IPS-18a (cell line): ENCODE measurements at regions not wholly inside any gene's neighbourhood (a gene's known extent, or its start where the extent isn't known, plus 50 kb on each side); places are given as distances from the start of the nearest gene placed in this dataset.

Experiments used
- H3K27ac ChIP-seq: one replicate; pipeline ENCODE4 v1.5.1; 2013; ENCODE audit warnings: low read length
- H3K27me3 ChIP-seq: one replicate; pipeline ENCODE4 v1.6.1; 2013; ENCODE audit warnings: mild to moderate bottlenecking, low read length; ENCODE audit not compliant: control insufficient read depth, insufficient read depth
- H3K36me3 ChIP-seq: one replicate; pipeline ENCODE4 v1.6.1; 2013; ENCODE audit warnings: low read depth, low read length; ENCODE audit not compliant: control insufficient read depth
- H3K4me1 ChIP-seq: one replicate; pipeline ENCODE4 v1.6.1; 2013; ENCODE audit warnings: low read depth, low read length; ENCODE audit not compliant: control insufficient read depth
- H3K4me3 ChIP-seq: one replicate; pipeline ENCODE4 v1.5.1; 2013; ENCODE audit warnings: low read length
- H3K9ac ChIP-seq: one replicate; pipeline ENCODE4 v1.6.1; 2013; ENCODE audit warnings: mild to moderate bottlenecking, low read length, moderate library complexity
- H3K9me3 ChIP-seq: one replicate; pipeline ENCODE4 v1.6.1; 2013; ENCODE audit warnings: low read depth, low read length; ENCODE audit not compliant: control insufficient read depth

DNA sequence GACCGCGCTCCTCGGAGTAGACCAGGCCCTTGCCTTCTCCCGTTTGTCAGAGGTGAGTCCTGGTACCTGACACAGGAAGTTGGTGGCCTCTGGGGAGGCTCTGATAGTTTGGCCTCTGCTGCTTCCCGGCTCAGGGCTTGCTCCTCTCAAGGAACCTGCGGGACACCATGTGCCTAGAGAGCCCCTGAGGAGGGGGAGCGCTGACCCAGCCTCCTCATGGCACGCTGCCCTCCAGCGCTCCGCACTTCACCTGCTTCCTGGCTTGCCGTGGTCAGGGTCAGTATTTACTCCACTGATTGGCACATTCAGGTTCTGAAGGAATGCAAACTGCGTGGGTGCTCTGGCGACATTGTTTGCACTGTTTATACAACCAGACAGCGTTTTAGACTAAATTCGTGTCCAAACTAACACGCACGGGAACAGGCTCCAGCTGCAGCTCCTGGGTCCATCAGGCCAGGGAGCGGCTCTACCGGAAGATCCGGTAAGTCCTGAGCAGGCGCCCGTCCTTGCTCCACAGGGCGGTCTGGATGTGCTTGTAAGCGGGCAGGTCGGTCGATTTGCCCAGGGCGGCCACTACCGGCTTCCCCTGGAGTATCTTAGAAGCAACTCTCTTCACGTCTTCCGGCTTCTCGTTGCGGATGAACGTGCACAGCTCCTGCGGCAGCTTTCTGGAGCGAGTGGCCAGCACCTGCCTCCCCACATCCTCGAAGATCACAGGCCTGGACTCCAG lies 121.6 kb upstream of the GRID2 start:
- Histone ChIP-seq H3K36me3 (no peaks in the 10 kb centered on the region), H3K9me3 (no peaks in the 10 kb centered on the region), H3K27me3 (no peaks in the 10 kb centered on the region), H3K4me3 (no peak overlapping the region), H3K4me1 (no peaks in the 10 kb centered on the region), H3K27ac (no peak overlapping the region), H3K9ac (no peak overlapping the region)

DNA sequence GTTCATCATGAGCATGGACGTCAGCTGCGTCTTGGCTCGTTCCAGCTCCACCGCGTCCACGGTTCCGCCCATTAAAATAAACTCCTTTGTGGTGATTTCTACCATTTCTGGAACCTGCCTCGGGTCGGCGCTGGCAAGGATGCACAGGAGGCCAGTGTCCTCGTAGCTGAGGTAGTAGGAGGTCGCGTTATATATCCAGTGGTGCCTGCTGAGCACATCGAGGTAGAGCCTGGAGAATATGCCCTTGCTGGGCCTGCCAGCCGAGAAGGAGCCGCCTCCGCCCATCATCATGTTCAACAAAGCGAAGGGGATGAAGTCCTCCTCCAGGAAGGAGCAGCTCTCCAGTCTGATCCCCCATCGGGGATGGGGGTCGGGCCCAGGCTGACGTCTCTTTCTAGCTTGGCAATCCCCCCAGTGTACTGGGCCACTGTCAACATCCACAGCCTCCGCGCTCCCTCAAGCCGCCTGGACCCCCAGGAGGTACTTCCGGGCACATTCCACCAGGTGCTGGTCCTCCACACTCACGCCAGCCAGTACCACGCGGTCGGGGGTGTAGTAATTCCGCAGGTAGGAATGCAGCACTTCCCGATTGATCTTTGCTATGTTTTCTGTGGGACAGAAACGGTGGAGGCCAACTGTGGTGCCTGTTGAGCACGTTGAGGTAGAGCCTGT lies 120.9 kb upstream of the GRID2 start:
- Histone ChIP-seq H3K9me3 (no peaks in the 10 kb centered on the region), H3K27ac (no peak overlapping the region), H3K4me3 (no peak overlapping the region), H3K9ac (no peak overlapping the region), H3K27me3 (no peaks in the 10 kb centered on the region), H3K4me1 (no peaks in the 10 kb centered on the region), H3K36me3 (no peaks in the 10 kb centered on the region)

DNA sequence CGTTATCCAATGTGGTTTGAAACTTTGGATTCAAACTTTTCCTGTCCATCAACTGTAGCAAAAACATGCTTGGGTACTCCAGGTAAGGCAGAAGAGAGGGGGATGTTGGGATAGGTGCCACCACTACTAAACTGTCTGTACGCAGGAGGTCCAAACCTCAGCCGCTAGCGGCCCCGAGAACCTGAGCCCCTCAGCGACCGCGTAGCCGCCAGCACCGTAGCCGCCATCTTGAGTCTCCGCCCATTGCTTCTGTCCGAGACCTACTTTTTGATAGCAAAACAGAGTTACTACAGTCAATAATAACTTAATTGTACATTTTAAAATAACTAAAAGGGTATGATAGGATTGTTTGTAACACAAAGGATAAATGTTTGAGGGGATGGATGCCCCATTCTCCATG lies 119.9 kb upstream of the GRID2 start:
- Histone ChIP-seq H3K9me3 (no peaks in the 10 kb centered on the region), H3K9ac (no peak overlapping the region), H3K27me3 (no peaks in the 10 kb centered on the region), H3K4me3 (no peak overlapping the region), H3K36me3 (no peaks in the 10 kb centered on the region), H3K4me1 (no peaks in the 10 kb centered on the region), H3K27ac (no peak overlapping the region)

DNA sequence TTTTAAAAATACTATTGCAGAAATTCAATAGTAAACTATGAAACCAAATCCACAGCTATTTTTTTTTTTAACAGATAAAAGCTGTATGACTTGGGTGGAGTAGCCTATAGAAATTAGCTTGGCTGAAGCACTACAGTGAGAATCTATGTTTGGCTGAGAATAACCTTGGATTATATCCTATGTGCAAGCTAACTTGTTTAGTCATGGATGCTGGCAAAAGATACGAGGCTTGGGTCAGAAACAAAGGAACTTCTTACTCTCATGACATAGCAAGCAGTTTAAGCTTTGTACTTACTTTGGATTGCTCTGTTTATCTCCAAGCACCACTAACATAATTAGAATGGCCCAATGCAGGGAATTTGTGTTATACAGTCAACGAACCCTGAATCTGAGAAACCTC lies 119.2 kb upstream of the GRID2 start:
- no peak overlapping the region for H3K27ac ChIP-seq
- no peaks in the 10 kb centered on the region for H3K9me3 ChIP-seq
- no peak overlapping the region for H3K4me3 ChIP-seq
- no peaks in the 10 kb centered on the region for H3K36me3 ChIP-seq
- H3K27me3 ChIP-seq: no peaks in the 10 kb centered on the region
- H3K4me1 ChIP-seq: no peaks in the 10 kb centered on the region
- H3K9ac ChIP-seq: no peak overlapping the region

DNA sequence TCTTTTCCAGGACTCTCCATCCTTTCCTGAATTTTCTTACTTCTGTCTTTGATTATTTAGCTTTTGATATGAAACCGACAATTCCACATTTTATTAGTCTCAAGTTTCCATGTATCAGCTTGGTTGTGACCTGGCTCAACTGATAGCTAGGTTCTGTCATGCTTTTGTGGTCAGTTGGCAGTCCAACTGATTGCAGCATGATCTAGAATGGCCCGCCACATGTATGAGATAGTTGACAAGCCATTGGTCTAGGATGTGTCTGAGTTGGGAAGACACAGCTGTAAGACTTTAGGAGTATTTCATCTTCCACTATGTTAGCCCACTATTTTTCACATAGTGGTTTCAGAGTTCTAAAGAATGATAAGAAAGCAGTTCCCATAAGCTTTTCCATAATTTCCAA lies 117.5 kb upstream of the GRID2 start:
- H3K27ac ChIP-seq: no peak overlapping the region
- no peak overlapping the region for H3K4me3 ChIP-seq
- H3K9me3 ChIP-seq: no peaks in the 10 kb centered on the region
- H3K4me1 ChIP-seq: no peaks in the 10 kb centered on the region
- no peaks in the 10 kb centered on the region for H3K36me3 ChIP-seq
- H3K9ac ChIP-seq: no peak overlapping the region
- H3K27me3 ChIP-seq: no peaks in the 10 kb centered on the region

DNA sequence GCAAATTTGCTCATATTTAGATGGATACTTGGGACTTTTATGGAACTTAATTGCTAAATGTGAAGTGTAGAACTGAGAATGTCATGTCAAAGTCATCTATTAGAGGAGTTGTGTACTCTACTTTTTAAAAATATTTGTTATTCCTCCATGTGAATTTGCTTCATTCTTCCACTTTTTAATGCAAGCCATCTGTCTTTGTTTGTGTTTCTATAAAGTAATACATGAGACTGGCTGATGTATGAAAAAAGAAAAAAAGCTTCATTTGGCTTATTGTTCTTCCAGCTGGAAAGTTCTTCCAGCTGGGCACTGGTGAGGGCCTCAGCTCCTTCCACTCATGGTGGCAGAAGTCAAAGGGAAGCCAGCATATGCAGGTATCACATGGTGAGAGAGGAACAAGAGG lies 114.6 kb upstream of the GRID2 start:
- no peaks in the 10 kb centered on the region for H3K4me1 ChIP-seq
- no peak overlapping the region for H3K9ac ChIP-seq
- H3K27me3 ChIP-seq: no peaks in the 10 kb centered on the region
- no peaks in the 10 kb centered on the region for H3K36me3 ChIP-seq
- H3K4me3 ChIP-seq: no peak overlapping the region
- H3K27ac ChIP-seq: no peak overlapping the region
- no peaks in the 10 kb centered on the region for H3K9me3 ChIP-seq

DNA sequence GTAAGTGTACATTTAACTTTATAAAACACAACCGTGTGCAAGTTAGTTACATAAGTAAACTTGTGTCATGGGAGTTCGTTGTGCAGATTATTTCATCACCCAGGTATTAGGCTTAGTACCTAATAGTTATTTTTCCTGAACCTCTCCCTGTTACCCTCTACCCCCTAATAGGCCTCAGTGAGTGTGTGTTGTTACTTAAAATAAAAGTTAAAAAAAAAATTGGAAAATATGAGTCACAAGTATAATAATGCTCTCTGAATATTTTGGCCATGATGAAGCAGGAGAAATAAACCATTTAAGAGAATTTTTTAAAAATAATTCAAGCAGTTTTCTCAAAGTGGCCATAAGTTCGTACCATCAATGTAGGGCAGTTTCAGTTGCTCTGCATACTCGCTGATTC lies 105.1 kb upstream of the GRID2 start:
- H3K9me3 ChIP-seq: no peaks in the 10 kb centered on the region
- no peak overlapping the region for H3K4me3 ChIP-seq
- H3K27me3 ChIP-seq: no peaks in the 10 kb centered on the region
- H3K9ac ChIP-seq: no peak overlapping the region
- no peak overlapping the region for H3K27ac ChIP-seq
- no peaks in the 10 kb centered on the region for H3K4me1 ChIP-seq
- H3K36me3 ChIP-seq: no peaks in the 10 kb centered on the region

DNA sequence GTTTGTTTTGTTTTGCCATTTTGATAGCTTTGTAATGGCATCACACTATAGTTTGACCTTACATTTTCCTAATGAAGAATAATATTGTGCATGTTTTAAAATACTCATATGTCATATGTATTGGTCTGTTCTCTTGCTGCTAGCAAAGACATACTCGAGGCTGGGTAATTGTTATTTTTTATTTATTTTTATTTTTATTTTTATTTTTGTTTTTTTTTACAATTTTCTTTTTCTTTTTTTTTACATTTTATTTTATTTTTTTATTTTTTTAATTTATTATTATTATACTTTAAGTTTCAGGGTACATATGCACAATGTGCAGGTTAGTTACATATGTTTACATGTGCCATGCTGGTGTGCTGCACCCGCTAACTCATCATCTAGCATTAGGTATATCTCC lies 104.6 kb upstream of the GRID2 start:
- Histone ChIP-seq H3K9me3 (no peaks in the 10 kb centered on the region), H3K27me3 (no peaks in the 10 kb centered on the region), H3K4me3 (no peak overlapping the region), H3K36me3 (no peaks in the 10 kb centered on the region), H3K9ac (no peak overlapping the region), H3K27ac (no peak overlapping the region), H3K4me1 (peaks cover 3% of the 10 kb centered on the region)

DNA sequence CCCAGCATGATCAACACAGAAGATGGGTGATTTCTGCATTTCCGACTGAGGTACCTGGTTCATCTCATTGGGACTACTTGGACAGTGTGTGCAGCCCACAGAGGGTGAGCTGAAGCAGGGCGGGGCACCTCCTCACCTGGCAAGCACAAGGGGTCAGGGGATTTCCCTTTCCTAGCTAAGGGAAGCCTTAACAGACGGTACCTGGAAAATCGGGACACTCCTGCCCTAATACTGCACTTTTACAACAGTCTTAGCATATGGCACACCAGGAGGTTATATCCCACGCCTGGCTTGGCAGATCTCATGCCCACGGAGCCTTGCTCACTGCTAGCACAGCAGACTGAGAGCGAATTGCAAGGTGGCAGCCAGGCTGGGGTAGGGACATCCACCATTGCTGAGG lies 92.9 kb upstream of the GRID2 start:
- no peaks in the 10 kb centered on the region for H3K4me1 ChIP-seq
- H3K9ac ChIP-seq: no peak overlapping the region
- no peaks in the 10 kb centered on the region for H3K9me3 ChIP-seq
- H3K27ac ChIP-seq: no peak overlapping the region
- no peak overlapping the region for H3K4me3 ChIP-seq
- no peaks in the 10 kb centered on the region for H3K27me3 ChIP-seq
- no peaks in the 10 kb centered on the region for H3K36me3 ChIP-seq

DNA sequence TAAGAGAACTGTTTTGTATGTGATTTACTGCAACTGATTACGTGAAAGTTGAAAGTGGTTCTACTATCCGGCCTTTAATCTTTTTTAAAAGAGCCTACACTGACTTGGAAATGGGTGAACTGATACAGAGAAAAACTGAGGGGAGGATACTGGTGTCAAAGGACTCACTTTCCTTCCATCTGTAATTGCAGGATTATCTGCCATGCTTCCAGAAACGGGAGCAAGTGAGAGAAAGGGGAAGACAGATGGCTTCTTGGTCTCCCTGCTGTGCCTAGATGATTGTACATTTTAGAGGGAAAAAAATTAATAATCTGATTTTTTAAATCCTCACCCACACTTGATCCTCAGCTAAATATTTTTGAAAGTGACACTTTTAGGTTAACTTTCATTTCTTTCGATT lies 88.3 kb upstream of the GRID2 start:
- Histone ChIP-seq H3K9me3 (no peaks in the 10 kb centered on the region), H3K9ac (no peak overlapping the region), H3K36me3 (no peaks in the 10 kb centered on the region), H3K27me3 (no peaks in the 10 kb centered on the region), H3K27ac (no peak overlapping the region), H3K4me1 (no peaks in the 10 kb centered on the region), H3K4me3 (no peak overlapping the region)

DNA sequence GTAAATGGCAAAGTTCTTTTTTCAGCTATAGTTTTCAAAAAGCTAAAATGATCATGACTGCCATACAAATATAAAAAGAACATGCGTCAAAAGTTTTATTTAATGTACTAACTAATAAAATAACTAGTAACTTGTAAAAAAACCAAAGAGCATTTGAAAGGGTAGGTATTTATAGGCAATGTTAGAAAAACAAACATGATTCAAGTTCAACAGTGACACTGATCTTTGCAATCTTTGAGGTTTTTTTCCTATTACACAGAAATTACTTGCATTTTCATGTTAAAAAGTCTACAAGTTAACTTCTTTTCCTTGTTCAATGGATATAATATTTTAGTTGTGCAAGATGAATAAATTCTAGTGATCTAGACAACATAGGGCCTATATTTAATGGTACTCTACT lies 72.3 kb upstream of the GRID2 start:
- Histone ChIP-seq H3K4me1 (no peaks in the 10 kb centered on the region), H3K27ac (no peak overlapping the region), H3K36me3 (no peaks in the 10 kb centered on the region), H3K9me3 (no peaks in the 10 kb centered on the region), H3K4me3 (no peak overlapping the region), H3K9ac (no peak overlapping the region), H3K27me3 (no peaks in the 10 kb centered on the region)

DNA sequence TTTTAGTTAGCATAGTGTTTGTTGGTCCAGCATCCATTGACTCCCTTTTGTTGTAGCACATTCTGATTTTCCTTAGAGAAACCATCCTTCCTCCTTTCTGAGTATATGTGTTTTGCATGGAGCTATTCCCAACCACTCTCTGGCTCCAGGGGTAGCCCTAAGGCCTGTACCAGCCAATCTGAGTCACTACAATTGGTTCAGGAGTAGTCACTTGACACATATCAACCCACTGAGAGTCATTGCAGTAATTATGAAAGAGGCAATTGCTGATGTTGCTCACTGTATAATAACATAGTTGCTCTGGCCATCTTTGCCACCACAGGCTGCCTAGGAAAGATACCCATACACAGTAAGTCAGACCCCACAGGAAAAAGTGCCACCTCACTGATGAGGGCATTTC lies 71.2 kb upstream of the GRID2 start:
- no peaks in the 10 kb centered on the region for H3K36me3 ChIP-seq
- no peak overlapping the region for H3K4me3 ChIP-seq
- no peaks in the 10 kb centered on the region for H3K4me1 ChIP-seq
- no peak overlapping the region for H3K27ac ChIP-seq
- no peak overlapping the region for H3K9ac ChIP-seq
- H3K9me3 ChIP-seq: no peaks in the 10 kb centered on the region
- H3K27me3 ChIP-seq: no peaks in the 10 kb centered on the region
